C1 segment of cervical spinal cord (tissue), 14 donors: ENCODE measurements at regions not wholly inside any gene's neighbourhood (a gene's known extent, or its start where the extent isn't known, plus 50 kb on each side); places are given as distances from the start of the nearest gene placed in this dataset.

Experiments used
- DNase-seq, 14 donors: peaks; one replicate each; lab custom pipeline; 2025; lab: John Stamatoyannopoulos, UW

DNA sequence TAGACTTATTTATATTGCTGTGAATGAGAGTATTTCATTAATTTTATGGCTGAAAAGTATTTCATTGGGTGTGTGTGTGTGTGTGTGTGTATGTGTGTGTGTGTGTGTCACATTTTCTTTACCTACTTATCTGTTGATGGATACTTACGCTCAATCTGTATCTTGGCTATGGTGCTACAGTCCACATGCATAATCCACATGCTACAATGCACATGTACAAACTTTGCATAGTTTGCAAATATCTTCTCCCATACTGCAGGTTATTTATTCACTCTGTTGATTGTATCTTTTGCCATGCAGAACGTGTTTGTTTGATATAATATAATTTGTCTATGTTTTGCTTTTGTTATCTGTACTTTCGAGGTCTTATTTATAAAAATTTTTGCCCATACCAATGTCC is 167.8 kb downstream of the RAB28 start:
- no peak for DNase-seq

DNA sequence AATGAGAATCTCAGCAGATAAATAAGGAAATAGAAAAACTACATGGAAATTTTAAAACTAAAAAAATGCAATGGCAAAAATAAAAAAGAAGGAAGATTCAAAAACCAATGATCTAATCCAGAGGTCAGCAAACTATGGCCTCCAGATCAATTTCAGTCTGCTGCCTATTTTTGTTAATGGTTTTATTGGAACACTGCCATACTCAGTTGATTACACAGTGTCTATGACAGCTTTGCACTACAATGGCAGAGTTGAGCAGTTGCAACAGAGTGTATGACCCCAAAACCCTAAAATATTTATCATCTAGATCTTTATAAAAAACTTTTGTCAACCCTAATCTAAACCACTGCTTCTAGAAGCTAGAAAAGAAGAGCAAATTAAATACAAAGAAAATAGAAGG is 170.3 kb downstream of the RAB28 start:
- DNase-seq: no peak

GRCh38 chr4:13312264-13312663 is 171.9 kb downstream of the RAB28 start:
- DNase-seq: no peak

GRCh38 chr4:13309751-13310150 is 174.4 kb downstream of the RAB28 start:
- no peak for DNase-seq

GRCh38 chr4:13306356-13306755 is 177.8 kb downstream of the RAB28 start:
- no peak for DNase-seq

- no peak for DNase-seq
Observed at GRCh38 chr4:13302876-13303275, 181.3 kb downstream of the RAB28 start.

GRCh38 chr4:13299343-13299742 is 184.8 kb downstream of the RAB28 start:
- no peak for DNase-seq

DNA sequence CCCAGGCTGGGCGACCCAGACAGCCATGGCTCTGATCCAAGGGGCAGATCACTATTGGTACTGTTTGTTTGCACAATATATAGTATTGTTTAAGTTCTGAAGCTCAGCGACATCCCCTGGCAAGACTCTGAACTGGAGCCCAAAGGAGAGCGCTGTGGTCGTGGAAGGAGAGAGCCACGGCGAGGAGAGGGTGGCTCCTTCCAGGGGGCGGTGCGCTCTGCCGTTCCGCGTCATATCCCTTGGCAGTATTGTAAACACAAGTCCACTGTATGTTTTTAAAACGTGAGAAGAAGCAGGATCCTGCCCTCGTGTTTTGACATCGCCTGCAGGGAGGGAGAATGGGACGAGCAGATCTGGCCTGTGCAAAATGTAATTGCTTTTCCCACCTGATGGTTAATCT is 185.5 kb downstream of the RAB28 start:
- DNase-seq: no peak

GRCh38 chr4:13296986-13297385 is 187.2 kb downstream of the RAB28 start:
- no peak for DNase-seq

DNA sequence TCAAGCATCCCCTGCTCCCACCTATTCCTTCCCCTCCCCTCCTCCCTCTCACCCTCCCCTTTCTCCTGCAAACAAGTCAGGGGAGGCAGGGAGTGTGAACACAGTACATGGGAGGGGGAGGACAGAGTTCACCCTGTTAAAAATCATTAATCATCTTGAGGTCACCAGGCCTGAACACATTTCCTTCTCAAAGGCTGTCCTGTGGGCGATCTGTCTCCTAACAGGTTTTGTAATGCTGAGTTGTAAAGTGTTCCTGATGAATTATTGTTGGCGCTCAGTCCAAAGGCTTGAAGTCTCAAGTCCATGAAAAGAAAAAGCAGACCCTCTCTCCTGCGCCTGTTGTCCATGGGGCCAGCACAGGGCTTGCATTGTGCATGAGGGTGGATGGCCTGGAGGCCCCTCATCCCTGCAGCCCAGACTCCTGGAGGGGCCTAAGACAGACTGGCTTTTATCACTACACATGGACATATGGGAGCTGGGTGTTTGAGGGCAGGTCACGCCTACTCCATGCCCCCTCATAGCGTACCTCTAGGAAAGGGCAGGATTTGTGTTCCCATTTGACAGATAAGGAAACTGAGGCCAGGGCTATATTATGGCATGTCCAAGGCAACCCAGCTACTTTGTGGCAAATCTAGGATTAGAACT is 189.1 kb downstream of the RAB28 start:
- DNase-seq: no peak

GRCh38 chr4:13292372-13292771 is 191.8 kb downstream of the RAB28 start:
- DNase-seq: no peak

DNA sequence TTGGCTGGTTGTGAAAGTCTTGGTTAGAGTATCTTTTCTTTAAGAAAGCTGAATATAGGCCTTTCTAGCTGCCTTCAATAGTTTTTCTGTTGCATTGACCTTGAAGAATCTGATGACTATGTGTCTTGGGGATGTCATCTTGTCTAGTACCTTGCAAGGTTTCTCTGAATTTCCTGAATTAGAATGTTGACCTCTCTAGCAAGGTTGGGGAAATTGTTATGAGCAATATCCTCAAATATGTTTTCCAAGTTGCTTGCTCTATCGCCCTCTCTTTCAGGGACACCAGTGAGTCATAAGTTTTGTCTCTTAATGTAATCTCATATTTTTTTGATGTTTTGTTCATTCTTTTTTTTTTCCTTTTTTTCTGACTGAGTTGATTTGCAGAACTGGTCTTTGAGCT is 194.7 kb downstream of the RAB28 start:
- DNase-seq: no peak

GRCh38 chr4:13285336-13285735 is 198.8 kb downstream of the RAB28 start:
- DNase-seq: no peak

DNA sequence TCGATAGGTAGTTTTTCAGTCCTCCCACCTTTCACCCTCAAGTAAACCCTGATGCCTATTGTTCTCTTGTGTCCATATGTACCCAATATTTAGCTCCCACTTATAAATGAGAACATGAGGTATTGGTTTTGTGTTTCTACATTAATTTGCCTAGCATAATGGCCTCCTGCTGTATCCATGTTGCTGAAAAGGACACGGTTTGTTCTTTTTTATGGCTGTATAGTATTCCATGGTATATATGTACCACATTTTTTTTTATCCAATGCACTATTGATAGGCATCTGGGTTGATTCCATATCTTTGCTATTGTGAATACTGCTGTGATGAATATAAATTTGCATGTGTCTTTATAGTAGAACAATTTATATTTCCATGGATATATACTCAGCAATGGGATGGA is 199.2 kb downstream of the RAB28 start:
- DNase-seq: no peak

- DNase-seq: no peak
Observed at GRCh38 chr4:13276357-13276756, 207.8 kb downstream of the RAB28 start.

DNA sequence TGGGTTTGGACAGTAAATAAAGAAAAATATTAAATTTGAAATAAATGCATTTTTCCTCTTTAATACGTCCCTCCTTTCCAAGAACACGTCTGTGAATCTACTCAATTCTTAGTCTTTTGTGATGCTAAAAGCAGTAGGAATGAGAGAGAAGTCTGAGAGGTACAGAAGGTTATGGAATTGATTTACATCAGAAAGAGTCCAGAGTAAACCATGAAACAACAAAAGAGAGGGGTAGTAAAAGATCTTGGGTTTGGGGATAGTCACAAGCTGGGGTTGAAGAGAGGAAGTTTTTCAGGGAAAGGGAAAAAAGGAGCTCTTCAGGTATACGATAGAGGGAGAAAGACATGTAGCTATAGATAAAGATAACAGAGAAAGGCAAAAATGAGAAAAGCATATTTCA is 215.4 kb downstream of the RAB28 start:
- no peak for DNase-seq

DNA sequence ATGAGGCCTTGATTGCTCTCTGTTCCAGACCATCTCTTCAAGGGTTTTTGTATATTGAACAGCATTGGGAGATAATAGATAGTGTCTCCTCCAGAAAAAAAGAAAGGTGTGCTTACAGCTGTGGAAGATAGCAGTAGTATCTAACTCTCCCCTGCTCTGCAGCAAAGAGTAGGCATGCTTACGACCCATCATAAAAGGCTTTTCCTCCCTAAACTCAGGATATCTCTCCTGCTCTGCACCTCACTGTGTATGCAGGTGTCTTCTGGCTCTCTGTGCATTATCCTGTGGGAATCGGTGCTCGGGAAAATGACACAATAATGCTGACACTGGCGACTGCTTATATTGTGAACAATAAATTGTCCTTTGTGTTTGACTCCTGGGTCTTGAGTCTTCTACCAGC is 216.0 kb downstream of the RAB28 start:
- no peak for DNase-seq

DNA sequence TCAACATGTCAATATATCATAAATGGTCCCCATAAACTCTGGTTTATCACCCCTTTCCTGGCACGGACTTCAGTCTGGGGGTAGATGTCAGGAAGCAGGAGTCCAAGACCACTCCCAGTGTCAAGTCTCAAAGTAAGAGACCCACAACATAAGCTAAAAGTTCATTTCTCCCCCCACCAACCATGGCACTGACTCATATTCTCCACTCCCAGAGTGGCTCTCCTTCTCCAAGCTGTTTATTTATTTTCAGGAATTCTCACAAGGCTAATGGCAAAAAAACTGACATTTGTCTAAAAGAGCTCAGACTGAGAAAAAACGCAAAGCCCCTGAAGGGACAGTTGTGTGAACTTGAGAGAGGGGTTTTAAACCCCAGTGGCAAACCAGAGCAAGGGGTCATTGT is 217.0 kb downstream of the RAB28 start:
- DNase-seq: no peak

- DNase-seq: no peak
Observed at GRCh38 chr4:13266687-13267086, 217.5 kb downstream of the RAB28 start.

- DNase-seq: no peak
Observed at GRCh38 chr4:13263967-13264525, 220.1 kb downstream of the RAB28 start.

- no peak for DNase-seq
Observed at GRCh38 chr4:13262816-13263215, 221.3 kb downstream of the RAB28 start.

DNA sequence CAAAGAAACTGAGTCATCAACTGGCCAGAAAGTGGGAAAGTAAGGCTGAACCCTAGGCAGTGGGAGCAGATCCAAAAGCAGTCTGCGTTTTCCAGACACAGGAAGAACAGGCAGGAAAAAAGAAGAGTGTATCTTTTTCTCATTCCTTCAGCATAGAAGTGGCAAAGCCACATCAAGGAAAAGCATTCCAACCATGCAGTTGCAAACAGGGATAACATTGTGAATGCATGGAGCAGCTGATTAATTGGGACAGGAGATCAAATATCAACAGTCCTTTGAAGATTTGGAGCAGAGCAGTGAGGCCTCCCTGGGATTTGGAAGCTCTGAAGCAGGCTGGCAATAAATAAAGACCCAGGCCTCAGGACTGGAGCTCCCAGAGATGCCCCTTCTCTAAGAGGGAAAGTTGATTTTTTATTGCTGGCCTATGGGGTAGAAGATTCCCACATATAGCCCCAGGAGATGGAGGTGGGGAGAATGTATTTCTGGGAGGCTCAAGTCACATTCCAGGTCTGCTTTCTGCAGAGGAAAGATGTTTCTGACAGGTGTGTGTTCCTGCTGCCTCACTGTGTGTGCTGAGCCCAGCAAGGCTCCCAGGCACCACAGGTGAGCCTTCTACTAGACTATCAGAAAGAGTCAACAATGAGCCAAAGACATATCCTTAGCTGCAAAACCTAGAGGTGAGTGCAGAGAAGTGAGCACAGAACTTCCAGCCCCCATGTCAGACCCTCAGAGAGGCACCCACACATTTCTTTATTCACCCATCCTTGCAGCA is 222.5 kb downstream of the RAB28 start:
- DNase-seq: no peak

DNA sequence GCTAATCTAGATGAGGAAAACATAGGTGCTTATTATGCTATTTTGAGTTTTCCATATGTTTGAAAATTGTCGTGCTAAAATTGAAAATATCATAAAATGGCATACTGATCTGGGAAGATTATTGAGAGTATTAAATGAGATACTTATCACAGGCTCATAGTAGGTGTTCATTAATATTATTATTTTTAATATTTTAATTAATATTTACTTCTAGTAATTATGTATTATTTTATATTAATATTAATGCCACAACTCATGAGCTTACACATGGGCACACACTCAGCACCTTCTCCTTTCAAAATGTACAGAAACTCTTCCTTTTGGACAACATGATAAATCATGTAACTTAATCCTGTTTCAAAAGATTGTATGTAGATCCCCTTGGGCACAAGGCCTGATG is 223.6 kb downstream of the RAB28 start:
- DNase-seq: no peak
